ENCODE measurements at regions not wholly inside any gene's neighbourhood (a gene's known extent, or its start where the extent isn't known, plus 50 kb on each side); places are given as distances from the start of the nearest gene placed in this dataset.

- DNase-seq = no peak
Observed at GRCh38 chr18:29008809-29009208, 831.9 kb upstream of the CDH2 start.

DNA sequence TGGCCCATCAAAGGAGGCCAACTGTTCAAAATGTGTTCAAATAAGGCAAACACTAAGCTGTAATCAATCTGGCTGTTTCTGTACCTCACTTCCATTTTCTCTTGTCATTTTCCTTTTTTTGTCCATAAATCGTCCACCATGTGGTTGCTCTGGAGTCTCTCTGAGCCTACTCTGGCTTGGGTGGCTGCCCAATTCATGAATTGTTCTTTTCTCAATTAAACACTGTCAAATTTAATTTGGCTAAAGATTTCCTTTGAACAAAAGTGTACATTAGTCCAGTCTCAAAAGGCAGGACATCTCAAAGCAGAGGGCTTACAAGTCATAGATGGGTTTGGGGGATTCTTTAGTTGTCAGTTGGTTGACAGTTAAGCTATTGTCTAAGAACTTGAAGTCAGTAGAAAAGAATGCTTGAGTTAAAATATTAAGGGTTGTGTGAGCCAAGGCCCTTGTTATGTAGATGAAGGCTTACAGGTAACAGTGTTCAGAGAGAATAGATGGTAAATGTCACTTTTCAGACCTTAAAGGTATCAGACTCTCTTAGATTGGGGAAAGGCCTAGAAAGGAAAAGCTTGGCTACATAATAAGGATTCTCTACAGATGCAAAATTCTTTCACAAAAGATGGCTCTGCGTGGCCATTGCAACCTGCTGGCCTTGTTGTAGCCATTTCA lies 831.2 kb upstream of the CDH2 start:
- no peak for DNase-seq

DNA sequence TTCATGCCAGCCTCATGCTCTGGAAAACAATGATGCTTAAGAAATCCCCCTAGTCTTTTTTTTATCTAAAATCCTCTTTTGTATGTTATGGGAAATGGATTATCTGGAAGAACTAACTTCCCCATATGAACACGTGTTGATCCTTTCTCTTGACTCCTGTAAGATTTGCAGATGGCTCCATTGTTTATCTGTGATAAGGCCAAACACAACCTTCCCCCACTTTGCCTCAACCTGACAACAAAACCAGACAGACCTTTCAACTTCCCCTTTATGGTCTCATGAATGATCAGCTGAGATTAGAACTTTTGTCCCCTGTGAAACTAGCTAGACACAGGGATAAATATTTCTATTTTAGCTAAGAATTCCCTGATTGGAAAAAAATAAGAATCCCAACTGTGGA lies 828.0 kb upstream of the CDH2 start:
- DNase-seq = no peak

DNA sequence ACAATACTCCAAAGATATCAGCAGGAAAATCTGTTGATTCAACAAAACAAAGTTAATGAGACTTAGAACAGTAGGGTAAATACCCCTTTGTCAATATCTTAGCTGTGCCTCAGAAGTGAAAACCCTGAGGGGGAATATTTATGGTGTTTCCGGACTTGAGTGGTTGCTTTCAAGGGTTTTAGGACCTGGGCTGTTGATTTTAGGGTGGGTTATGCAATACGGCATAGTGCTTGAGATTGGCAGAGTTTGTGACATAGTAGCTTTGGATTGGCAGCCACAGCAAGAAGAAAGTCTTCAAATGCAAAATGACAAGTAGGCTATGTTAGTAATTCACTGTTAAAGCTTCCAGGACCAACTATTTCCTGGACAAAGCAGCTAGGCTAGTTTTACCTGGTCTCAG lies 826.3 kb upstream of the CDH2 start:
- DNase-seq = no peak

- no peak for DNase-seq
Observed at GRCh38 chr18:29002747-29003146, 825.8 kb upstream of the CDH2 start.

DNA sequence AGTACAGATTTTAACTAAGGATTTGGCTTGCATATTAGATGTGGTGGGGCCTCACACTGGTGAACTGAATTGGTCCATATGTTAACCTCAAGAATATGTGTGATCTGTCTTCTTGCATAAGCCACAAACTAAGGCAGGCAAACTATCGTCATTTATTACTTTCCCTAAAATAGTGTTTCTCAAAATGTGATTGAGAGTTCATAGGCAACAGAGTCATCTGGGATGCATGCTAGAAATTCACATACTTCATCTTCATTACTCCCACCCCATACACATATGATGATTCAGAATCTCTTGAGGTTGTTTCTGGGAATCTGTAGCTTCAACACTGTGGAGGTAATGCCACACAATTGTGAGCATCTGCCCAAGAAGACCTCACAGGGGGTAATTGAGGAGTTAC lies 822.8 kb upstream of the CDH2 start:
- DNase-seq = no peak

DNA sequence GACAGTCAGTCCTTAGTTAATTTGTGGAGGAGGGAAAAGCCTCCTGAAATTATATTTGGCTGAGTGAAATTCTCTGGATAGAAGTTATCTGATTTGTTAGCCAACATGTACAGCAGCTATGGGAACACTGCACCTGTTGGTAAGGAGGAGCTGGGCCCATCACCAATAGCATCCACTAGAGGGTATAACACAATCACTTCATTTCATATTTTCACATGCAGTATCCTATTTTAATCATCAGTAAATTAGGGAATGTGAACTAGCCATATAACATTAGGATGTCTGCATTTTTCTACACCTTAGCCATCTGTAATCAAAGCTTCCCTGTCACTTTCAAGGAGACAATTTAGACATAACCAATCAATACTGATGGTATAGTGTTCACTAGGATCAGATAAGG lies 818.4 kb upstream of the CDH2 start:
- DNase-seq = no peak

- DNase-seq = no peak
Observed at GRCh38 chr18:28984731-28985130, 807.8 kb upstream of the CDH2 start.

- no peak for DNase-seq
Observed at GRCh38 chr18:28974504-28974903, 797.6 kb upstream of the CDH2 start.

DNA sequence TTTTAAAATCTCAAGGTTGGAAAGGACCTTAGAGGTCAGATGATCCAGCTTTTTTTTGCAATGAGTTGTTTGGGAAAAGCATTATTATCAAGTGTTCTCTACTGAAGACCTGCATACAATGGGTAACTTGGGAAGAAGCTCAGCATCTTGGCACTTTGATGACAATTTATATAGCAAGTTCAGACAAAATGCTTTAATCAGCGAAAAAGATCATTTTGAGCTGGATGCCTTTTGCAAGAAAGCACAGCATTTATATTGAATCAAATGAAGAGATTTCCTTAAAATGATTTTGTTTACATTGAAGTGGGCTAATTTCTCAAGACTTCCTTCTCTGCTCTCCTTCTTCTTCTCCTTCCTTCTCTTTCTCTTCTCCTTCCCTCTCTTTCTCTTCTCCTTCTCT lies 796.4 kb upstream of the CDH2 start:
- no peak for DNase-seq

GRCh38 chr18:28972333-28972907 lies 795.5 kb upstream of the CDH2 start:
- no peak for DNase-seq

DNA sequence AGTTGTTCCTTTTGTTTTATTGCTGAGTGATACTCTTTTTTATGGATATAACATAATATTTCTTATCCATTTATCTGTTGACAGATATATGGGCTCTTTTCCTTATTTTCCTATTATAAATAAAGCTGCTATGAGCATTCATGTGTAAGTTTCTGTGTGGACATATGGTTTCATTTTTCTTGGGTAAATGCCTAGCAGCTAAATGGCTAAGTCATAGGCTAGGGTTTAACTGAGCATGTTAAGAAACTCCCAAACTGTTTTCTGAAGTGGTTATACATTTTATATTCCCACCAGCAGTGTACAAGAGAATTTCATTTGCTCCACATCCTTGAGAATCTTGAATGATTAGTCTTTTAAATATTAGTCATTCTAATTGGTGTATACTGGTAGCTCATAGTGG lies 786.6 kb upstream of the CDH2 start:
- DNase-seq = no peak

- DNase-seq = peak; percentile 26
Observed at GRCh38 chr18:28961669-28962228, 784.8 kb upstream of the CDH2 start.

DNA sequence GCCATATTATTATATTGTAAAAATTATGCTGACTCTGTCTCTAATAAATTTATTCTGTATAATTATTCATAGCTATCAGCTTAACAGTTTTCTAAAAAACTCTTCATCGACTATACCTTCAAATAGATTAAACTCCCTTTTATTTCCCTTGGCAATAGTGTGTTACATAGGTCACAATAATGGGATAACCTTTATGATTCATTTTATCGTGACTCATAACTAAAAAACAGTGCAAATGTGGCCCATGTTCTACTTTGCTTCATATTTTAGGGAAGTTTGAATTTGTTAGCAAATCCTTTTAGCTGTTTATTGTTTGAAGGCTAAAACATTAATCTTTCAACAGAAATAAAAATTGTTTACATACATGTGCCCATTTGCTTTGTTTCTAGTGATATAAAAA lies 783.2 kb upstream of the CDH2 start:
- no peak for DNase-seq

DNA sequence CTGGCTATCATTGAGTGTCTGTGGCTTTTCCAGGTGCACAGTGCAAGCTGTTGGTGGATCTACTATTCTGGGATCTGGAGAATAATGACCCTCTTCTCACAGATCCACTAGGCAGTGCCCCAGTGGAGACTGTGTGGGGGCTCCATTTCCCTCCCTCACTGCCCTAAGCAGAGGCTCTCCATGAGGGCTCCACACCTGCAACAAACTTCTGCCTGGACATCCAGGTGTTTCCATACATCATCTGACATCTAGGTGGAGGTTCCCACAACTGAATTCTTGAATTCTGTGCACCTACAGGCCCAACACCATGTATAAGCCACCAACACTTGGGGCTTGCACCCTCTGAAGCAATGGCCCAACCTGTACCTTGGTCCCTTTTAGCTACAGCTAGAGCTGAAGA lies 775.4 kb upstream of the CDH2 start:
- no peak for DNase-seq

- DNase-seq = no peak
Observed at GRCh38 chr18:28947900-28948299, 771.0 kb upstream of the CDH2 start.

- no peak for DNase-seq
Observed at GRCh38 chr18:28946471-28946870, 769.5 kb upstream of the CDH2 start.

DNA sequence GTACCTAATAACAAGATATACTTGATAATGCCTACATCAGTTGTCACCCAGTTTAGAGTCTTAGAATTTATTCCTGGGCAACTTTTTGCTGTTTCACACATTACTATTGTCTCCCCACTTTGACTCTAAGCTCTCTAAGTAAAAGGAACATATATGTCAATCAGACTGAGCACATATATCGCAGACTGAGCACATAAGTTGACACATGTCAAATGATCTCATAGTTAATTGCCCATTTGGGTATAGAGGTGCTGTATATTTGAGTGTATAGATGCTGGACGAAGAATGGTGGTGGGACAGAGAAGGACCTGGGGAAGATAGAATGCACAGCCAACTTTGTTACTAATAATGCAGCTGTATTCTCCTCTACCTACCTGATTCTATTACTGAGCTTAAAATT lies 746.0 kb upstream of the CDH2 start:
- no peak for DNase-seq

GRCh38 chr18:28916456-28916855 lies 739.5 kb upstream of the CDH2 start:
- DNase-seq = no peak

- DNase-seq = no peak
Observed at GRCh38 chr18:28905509-28905908, 728.6 kb upstream of the CDH2 start.

DNA sequence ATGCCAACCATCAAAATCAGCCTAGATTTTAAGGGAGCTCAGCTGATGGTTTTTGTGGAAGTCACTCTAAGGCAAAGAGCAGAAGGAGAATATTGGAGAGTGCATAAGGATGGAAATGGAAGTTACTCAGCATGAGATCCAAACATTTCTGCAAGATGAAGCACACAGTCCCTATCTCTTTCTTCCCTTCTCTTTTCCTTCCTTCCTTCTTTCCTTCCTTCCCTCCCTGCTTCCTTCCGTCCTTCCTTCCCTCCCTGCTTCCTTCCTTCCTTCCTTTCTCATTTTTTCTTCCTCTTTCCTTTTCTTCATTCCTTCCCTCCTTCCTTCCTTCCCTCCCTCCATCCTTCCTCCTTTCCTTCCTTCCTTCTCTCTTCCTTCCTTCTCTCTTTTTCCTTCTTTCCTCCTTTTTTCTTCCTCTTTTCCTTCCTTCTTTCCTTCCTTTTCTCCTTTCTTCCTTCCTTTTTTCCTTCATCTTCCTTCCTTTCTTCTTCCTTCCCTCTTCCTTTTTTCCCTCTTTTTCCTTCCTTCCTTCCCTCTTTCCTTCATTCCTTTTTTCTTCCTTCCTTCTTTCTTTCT lies 727.9 kb upstream of the CDH2 start:
- DNase-seq = no peak

DNA sequence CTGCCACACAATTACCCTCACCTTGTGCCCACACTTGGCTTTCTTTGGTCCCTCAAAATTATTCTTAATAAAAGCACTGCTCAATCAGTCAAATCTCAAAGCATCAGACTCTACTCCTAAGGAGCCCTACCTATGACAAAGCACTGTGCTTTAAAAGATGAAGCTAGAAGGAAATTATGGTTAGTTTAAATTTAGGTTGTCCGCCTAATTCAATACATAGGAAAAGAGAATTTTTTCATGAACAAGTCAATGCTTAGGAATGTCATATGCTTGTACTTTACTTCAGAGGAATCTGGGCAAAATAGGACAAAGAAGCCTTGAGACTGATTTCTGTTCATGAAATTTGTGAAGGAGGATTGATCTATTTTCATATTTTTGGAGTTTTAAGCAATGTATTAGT lies 726.4 kb upstream of the CDH2 start:
- no peak for DNase-seq

- DNase-seq = no peak
Observed at GRCh38 chr18:28890791-28891190, 713.9 kb upstream of the CDH2 start.

DNA sequence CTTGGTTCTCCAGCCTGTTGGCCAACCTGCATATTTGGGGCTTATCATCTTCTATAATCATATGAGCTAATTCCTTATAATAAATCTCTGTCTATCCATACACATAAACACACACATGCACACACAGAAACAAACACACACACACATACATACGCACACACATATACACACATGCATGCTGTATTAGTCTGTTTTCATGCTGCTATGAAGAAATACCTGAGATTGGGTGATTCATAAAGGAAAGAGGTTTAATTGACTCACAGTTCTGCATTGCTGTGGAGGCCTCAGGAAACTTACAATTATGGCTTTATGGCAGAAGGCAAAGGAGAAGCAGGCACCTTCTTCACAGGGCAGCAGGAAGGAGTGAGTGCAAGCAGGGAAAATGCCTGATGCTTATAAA lies 707.4 kb upstream of the CDH2 start:
- no peak for DNase-seq

DNA sequence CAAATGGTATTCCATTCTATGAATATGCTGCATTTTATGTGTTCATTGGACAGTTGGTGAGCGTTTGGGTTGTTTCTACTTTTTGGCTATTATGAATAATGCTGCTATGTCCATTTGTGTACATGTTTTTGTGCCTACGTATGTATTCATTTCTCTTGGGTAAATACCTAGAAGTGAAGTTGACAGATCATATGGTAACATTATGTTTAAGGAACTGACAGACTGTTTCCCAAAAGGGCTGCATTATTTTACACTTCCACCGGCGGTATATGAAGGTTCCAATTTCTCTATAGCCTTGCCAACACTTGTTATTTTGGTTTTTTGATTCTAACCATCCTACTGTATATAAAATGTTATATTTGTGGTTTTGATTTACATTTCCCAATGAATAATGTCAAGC lies 703.9 kb upstream of the CDH2 start:
- DNase-seq = no peak

Measured in KG1 (cell line).